ENCODE measurements at regions not wholly inside any gene's neighbourhood (a gene's known extent, or its start where the extent isn't known, plus 50 kb on each side); places are given as distances from the start of the nearest gene placed in this dataset.

DNA sequence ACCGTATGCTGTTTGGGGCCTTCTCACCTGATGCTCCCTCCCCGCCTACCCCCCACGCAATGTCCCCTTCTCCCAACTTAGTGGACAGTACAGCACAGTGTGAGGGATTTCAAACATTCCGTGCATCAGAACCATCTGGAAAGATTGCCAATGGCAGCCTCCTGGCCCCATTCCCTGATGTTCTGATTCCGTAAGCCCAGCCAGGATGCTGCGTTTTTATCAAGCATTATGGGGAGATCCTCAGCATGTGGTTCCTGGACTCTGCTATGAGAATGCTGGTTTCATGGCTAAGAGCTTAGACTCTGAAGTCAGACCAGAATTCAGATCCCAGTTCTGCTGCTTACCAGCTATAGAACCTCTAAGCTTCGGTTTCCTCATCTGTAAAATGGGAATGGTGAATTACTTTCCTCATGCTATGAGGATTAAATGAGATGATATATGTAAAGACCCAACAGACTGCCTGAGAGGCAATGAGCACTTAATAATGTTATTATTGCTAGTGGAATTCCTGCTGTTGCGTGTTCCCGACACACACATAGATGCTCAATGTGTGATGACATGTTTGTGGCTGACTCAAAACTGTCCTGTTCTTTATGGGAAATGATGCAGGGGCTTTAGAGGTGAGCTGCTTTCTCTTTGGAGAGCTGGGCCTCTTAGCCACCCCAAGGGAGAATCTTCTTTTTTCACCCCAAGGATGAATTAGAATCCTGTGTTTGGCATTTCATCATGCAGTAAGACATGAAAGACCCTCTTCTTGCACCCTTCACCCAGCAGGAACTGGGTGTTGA is 60.8 kb upstream of the SMNDC1 start:
- no peak overlapping the region for H3K4me2 ChIP-seq (replicated peaks; ENCODE audit: low read depth, low read length, poor library complexity, severe bottlenecking)
- H2AFZ ChIP-seq (ENCODE audit: insufficient read depth, low read depth, low read length, poor library complexity, severe bottlenecking): no peak overlapping the region
- H3K9me3 Mint-ChIP-seq (ENCODE audit: insufficient read depth): no peaks in the 10 kb centered on the region
- H3K4me1 ChIP-seq (ENCODE audit: control insufficient read depth in 2 of 2, insufficient read depth in 2 of 2, low read length in 2 of 2): no peaks in the 10 kb centered on the region
- H3K79me2 ChIP-seq (ENCODE audit: control insufficient read depth, insufficient read depth, low read length): no peaks in the 10 kb centered on the region
- H3K27ac Mint-ChIP-seq: no peak overlapping the region
- no peaks in the 10 kb centered on the region for H4K20me1 ChIP-seq (ENCODE audit: control insufficient read depth, insufficient read depth, low read length, poor library complexity, severe bottlenecking)
- no peak overlapping the region for H3K4me3 Mint-ChIP-seq
- CTCF ChIA-PET: interaction anchor here (1.2 kb wide), 1 partner anchor 10 kb away, joined by 3 read pairs; no protein-coding TSS in a partner anchor
- intact Hi-C loops (cut with micrococcal nuclease): no loop called here
- ATAC-seq (ENCODE audit: low read depth) (no peak), DNase-seq (no peak)
- H3K9ac ChIP-seq (ENCODE audit: low read length): no peak overlapping the region
- no peaks in the 10 kb centered on the region for H3K9me3 ChIP-seq (ENCODE audit: control extremely low read depth in 1 of 3, control insufficient read depth in 2 of 3, insufficient read depth in 1 of 3, low read length in 2 of 3)
- no peak overlapping the region for H3K4me3 ChIP-seq (ENCODE audit: control extremely low read depth in 1 of 5, extremely low read depth in 1 of 5, insufficient read depth in 1 of 5, low read depth in 2 of 5, low read length in 4 of 5)
- H3K4me1 Mint-ChIP-seq: peaks cover 9% of the 10 kb centered on the region
- 90% methylated on average over 8 of the region's 9 CpGs for WGBS (ENCODE audit: insufficient coverage)
- POLR2A ChIA-PET: interaction anchor here (0.7 kb wide), 2 partner anchors 26 to 42 kb away, joined by 3 to 6 read pairs; no protein-coding TSS in a partner anchor
- TF ChIP-seq, protein P1, sequence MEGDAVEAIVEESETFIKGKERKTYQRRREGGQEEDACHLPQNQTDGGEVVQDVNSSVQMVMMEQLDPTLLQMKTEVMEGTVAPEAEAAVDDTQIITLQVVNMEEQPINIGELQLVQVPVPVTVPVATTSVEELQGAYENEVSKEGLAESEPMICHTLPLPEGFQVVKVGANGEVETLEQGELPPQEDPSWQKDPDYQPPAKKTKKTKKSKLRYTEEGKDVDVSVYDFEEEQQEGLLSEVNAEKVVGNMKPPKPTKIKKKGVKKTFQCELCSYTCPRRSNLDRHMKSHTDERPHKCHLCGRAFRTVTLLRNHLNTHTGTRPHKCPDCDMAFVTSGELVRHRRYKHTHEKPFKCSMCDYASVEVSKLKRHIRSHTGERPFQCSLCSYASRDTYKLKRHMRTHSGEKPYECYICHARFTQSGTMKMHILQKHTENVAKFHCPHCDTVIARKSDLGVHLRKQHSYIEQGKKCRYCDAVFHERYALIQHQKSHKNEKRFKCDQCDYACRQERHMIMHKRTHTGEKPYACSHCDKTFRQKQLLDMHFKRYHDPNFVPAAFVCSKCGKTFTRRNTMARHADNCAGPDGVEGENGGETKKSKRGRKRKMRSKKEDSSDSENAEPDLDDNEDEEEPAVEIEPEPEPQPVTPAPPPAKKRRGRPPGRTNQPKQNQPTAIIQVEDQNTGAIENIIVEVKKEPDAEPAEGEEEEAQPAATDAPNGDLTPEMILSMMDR (IDR thresholded peaks at IDR 0.05): no peak
- TF ChIP-seq EZH2 (IDR thresholded peaks at IDR 0.05; ENCODE audit: borderline replicate concordance, insufficient read depth, low read depth, low read length, poor library complexity, severe bottlenecking): no peak
- no peaks in the 10 kb centered on the region for H3K36me3 ChIP-seq (replicated peaks in 1 of 2; ENCODE audit: control extremely low read depth in 1 of 2, control insufficient read depth in 1 of 2, extremely low read depth in 1 of 2, insufficient read depth in 2 of 2, low read length in 1 of 2)
- peaks cover 0 to 6% (median 0%) of the 10 kb centered on the region in 4 experiments for H3K27me3 ChIP-seq (replicated peaks in 1 of 4; ENCODE audit: control extremely low read depth in 1 of 4, control insufficient read depth in 3 of 4, insufficient read depth in 4 of 4, low read length in 3 of 4)
- H3K27ac ChIP-seq (ENCODE audit: low read length in 2 of 2): no peak overlapping the region
- H3K27me3 Mint-ChIP-seq: peaks cover 11% of the 10 kb centered on the region

DNA sequence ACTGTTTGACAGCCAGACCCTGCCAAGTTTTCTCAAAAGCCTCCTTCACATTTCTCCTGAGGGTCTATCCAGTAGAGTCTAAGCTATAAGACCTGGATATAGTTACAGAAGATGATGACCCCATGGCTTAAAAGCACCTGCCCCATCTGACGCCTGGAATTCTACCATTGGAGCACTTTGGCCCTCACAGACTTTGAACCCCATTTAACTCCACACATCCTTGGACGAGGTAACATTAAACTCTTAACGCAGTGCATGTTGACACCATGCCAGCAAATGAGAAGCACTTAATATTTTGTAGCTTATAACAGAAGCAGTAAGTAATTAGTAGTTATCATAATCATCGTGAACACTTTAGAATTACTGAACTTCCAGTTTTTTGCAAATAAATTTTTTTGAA is 61.9 kb upstream of the SMNDC1 start:
- no peak overlapping the region for H2AFZ ChIP-seq (ENCODE audit: insufficient read depth, low read depth, low read length, poor library complexity, severe bottlenecking)
- H3K4me2 ChIP-seq (replicated peaks; ENCODE audit: low read depth, low read length, poor library complexity, severe bottlenecking): no peak overlapping the region
- peaks cover 9% of the 10 kb centered on the region for H3K4me1 Mint-ChIP-seq
- H3K9me3 Mint-ChIP-seq (ENCODE audit: insufficient read depth): no peaks in the 10 kb centered on the region
- ChIA-PET CTCF (interaction anchor here (1.1 to 1.4 kb wide), 2 partner anchors 12 to 46 kb away, joined by 3 read pairs; no protein-coding TSS in a partner anchor), POLR2A (no interaction called here)
- H3K27me3 Mint-ChIP-seq: peaks cover 10% of the 10 kb centered on the region
- TF ChIP-seq, protein P1 (IDR thresholded peaks at IDR 0.05): no peak
- TF ChIP-seq EZH2 (IDR thresholded peaks at IDR 0.05; ENCODE audit: borderline replicate concordance, insufficient read depth, low read depth, low read length, poor library complexity, severe bottlenecking): no peak
- no peak overlapping the region for H3K4me3 ChIP-seq (ENCODE audit: control extremely low read depth in 1 of 5, extremely low read depth in 1 of 5, insufficient read depth in 1 of 5, low read depth in 2 of 5, low read length in 4 of 5)
- H3K9ac ChIP-seq (ENCODE audit: low read length): no peak overlapping the region
- no peaks in the 10 kb centered on the region for H3K36me3 ChIP-seq (replicated peaks in 1 of 2; ENCODE audit: control extremely low read depth in 1 of 2, control insufficient read depth in 1 of 2, extremely low read depth in 1 of 2, insufficient read depth in 2 of 2, low read length in 1 of 2)
- H3K4me3 Mint-ChIP-seq: no peak overlapping the region
- no peak overlapping the region for H3K27ac Mint-ChIP-seq
- no peaks in the 10 kb centered on the region for H3K9me3 ChIP-seq (ENCODE audit: control extremely low read depth in 1 of 3, control insufficient read depth in 2 of 3, insufficient read depth in 1 of 3, low read length in 2 of 3)
- intact Hi-C loops (cut with micrococcal nuclease): no loop called here
- ATAC-seq (ENCODE audit: low read depth) (no peak), DNase-seq (no peak)
- H3K4me1 ChIP-seq (ENCODE audit: control insufficient read depth in 2 of 2, insufficient read depth in 2 of 2, low read length in 2 of 2): no peaks in the 10 kb centered on the region
- no peaks in the 10 kb centered on the region for H3K79me2 ChIP-seq (ENCODE audit: control insufficient read depth, insufficient read depth, low read length)
- no peaks in the 10 kb centered on the region for H4K20me1 ChIP-seq (ENCODE audit: control insufficient read depth, insufficient read depth, low read length, poor library complexity, severe bottlenecking)
- WGBS (ENCODE audit: insufficient coverage): no CpG with 5 or more reads among the region's 4 CpGs
- no peaks in the 10 kb centered on the region for H3K27me3 ChIP-seq (replicated peaks in 1 of 4; ENCODE audit: control extremely low read depth in 1 of 4, control insufficient read depth in 3 of 4, insufficient read depth in 4 of 4, low read length in 3 of 4)
- H3K27ac ChIP-seq (ENCODE audit: low read length in 2 of 2): no peak overlapping the region

All from B cell (primary cell).